ENCODE measurements at regions not wholly inside any gene's neighbourhood (a gene's known extent, or its start where the extent isn't known, plus 50 kb on each side); places are given as distances from the start of the nearest gene placed in this dataset.

DNA sequence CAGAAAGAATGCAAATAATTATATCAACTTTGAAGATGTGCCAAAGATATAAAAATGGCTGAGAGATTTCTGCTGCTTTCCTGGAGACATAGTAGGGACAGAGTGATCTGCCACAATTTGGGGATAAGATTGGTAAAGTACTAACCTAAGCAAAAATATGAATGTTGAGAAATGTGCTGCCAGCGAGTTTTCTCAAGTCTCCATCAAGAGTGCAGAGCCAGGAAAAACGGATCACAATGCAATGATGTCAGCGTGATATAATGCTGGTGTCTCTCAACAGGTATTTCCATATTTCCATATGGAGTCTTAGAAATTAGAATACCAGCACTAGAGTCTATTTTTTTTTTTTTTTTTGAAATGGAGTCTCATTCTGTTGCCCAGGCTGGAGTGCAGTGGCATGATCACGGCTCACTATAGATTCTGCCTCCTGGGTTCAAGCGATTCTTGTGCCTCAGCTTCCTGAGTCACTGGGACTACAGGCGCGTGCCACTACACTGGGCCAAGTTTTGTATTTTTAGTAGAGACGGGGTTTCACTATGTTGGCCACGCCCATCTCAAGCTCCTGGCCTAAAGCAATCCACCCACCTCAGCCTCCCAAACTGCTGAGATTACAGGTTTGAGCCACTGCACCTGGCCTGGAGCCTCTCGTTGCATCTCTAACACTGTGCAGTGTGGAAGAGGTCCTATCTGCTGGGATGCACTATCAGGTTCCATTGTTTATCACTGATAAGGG, 893.5 kb downstream of the TRIML1 start:
- DNase-seq (ENCODE audit: low read depth): no peak

DNA sequence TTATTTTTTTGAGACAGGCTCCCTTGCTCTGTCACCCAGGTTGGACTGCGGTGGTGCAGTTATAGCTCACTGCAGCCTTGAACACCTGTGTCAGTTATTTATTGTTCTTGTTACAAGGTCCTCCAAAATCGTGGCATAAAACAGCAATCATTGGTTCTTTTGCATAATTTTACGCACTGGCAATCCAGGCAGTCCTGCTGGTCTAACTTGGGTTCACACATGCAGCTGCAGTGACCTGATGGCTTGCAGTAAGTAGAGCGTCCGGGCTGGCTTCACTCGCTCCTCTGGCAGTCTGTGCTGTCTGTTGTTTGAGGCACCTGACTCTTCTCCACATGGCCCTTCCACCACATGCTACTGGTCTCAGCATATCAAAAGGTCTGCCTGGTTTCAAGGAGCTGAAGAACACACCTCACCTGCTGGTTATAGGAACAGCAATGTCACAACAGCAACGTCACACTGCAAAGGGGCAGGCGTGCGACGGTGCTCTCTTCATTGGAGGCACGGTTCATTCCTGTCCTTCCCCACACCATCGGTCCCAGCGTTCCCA, 894.6 kb downstream of the TRIML1 start:
- no peak for DNase-seq (ENCODE audit: low read depth)

DNA sequence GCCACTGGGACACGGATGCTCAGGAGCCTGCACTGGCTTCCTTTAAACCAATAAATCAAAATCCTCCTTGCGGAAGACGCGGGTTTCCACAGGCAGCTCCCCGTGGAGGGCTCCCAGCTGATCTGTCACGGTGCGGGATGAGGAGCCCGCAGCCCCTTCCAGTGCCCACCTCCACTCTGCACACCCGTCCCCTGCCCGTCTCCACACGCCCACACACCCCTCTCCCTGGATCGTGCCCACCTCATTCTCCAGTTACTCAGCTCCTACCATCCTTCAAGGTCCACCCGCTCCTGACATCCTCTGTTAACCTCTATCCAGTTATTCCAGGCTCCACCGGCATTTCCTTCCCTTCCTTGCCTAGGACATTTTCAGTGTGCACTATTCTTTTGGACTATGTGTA, 895.9 kb downstream of the TRIML1 start:
- no peak for DNase-seq (ENCODE audit: low read depth)

DNA sequence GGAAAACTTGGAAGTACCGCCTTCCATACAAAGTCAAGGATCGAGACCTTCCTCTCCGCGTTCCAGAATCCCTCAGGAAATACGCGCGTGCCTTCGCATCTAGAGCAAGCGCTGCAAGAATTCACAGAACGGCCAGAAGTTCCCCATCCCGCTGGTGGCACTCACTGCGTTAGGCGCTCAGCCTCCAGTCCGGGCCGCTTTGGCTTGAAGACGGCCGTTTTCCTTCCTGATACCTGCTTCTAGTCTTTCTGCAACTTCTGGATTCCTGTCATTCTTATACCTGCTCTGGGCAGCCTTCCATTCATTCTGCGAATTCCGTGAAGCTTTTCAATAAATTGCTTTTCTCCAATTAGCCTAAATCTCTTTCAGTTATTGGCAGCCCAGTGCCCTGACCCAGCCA, 896.4 kb downstream of the TRIML1 start:
- DNase-seq (ENCODE audit: low read depth): no peak

DNA sequence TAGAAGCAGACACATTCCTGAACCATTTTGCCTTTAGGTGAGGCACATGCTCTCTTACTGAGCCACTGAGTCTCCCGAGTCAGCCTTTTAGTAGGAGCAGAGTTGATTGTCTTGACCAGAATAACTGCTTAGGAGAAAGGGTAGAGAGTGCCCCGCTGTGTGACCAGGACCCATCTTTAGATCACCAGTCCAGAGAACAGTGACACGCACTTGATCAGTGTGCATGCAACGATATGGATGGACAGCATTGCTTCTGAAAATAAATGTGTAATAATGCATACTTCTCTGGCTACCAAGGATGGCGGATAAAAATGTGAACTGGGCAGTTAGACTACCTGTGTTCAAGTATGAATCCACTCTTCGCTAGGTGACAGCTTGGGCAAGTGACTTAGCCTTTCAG, 897.7 kb downstream of the TRIML1 start:
- no peak for DNase-seq (ENCODE audit: low read depth)

DNA sequence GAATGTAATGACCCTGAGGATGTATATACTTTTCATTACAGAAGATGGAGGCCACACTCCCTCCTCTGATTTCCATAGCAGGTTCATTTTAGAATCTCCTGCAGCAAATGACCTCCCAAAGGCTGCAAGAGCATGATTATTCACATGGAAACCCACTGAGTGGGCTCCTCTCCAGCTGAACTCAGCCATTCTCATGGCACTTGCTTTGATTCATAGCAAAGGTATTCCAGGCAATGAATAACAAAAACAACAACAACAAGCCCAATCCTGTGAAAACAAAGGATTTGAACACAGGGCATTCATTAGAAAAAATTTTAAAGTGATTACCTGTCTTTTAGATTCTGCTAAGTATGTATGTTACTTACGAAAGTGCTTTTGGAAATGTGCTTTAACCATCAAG, 894.0 kb upstream of the FRG1 start:
- DNase-seq (ENCODE audit: low read depth): no peak

DNA sequence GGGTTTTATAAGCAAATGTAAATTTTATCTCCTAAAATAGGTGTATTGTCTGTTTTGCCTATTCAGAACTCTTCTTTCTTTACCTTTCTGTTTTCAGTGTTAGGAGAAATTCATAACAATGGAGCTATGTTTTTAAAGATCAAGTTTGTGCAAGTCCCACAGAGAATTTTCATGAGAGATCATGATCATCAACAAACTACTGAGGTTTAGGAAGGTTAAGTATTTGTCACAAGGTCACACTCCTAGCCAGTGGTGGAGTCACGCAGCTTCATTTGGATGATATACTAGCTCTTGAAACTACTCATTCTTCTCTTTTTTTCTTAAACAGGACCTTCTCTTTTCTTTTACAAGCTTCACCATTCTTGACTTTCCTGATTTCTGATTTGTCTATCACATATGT, 892.6 kb upstream of the FRG1 start:
- DNase-seq (ENCODE audit: low read depth): no peak

DNA sequence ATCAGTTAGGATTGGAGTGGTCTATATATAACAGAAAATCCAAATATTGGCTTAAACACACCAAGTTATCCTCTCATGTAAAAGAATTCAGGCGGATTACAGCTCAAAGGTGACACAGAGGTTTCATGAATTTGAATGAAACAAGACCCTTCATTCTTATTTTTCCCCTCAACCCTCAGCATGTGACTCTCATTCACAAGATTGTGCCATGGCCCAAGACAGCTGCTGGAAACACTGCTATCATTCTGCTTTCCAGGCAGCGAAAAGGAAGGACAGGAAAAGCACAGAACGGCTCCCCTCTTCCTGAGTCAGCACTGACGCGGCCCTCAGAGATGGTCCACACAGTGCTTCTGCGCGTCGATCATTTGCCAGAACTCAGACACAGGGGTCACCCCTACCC, 891.0 kb upstream of the FRG1 start:
- DNase-seq (ENCODE audit: low read depth): no peak

DNA sequence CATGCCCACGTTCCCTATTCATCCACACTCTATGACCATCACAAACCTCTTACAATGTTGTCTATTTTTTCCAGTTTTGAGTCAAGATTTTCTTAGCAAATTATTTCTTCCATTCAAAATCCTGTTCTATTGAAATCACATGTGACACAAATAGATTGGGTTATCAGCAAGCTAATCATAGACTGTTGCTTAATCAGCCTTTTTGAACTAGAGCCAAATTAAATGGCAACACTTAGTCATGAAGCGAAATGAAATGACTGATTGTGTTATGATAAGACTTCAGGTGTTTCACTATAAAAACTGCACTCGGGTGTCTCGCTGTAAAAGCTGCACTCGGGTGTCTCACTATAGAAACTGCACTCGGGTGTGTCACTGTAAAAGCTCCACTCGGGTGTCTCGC, 890.0 kb upstream of the FRG1 start:
- no peak for DNase-seq (ENCODE audit: low read depth)

DNA sequence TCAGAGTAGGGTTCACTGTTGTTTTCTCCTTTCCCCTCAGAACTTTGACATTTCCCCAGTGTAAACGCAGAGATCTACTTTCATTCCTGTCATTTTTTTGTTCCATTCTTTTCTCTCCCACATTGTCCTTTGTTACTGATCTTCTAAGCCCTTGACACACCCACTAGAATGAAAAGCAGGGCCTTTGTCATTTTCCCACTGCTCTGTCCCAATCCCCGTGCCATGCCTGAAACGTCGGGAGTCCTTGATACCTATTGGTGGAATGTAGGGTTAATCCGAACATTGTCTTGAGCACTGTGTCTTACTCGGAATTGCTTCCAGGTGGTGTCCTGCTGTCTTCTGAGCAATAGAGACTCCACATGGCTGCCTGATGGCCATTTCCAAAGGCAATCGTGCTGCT, 887.1 kb upstream of the FRG1 start:
- no peak for DNase-seq (ENCODE audit: low read depth)

DNA sequence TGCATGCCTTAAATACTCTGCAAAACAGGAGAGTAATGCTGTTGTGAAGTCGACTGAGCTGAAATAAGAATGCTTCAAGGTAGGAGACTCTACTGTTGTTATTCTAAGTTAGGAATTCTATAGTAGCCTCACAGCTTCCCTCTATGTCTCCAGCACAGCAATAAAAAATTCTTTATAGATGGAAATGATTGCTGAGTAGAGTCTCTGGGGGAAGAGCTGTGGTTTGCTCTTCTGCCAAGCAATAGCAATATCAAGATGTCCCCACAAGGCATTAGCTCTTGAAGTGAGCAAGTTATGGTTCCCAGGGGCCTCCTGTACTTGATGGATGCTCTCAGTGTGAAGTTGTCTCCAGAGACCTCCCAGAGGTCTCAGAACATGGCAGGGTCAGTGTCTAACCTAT, 880.6 kb upstream of the FRG1 start:
- no peak for DNase-seq (ENCODE audit: low read depth)

DNA sequence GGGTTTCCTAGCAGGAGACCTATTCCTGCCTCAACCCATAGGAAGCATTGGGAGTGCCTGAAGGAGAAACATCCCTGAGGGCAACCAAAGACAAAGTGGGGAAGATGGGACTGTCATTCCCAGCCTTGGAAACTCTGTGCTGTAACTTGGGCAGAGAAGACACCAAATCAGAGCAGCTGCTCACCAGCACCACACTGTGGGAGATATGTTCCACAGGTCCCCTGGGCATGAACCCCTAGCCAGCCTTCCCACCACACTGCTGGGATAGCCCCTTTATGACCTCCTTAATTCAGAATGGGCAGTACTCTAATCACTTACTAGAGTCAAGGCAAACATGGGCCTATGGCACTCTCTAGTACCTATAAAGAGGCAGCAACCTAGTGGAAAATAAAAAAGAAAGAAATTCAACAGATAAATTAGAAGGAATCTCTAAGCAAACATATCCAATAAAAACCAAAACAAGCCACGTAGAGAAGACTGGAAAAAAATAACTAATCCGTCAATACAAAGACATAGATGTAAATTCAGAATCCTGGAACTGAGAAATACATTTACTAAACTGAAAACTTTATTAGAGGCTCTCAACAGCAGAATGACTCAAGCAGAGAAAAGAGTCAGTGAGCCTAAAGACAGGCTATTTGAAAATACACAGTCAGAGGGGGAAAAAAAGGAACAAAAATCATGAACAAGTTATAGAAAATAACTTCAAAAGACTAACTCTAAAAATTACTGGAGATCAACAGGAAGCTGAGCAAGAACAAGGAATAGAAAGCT, 878.4 kb upstream of the FRG1 start:
- DNase-seq (ENCODE audit: low read depth): no peak

DNA sequence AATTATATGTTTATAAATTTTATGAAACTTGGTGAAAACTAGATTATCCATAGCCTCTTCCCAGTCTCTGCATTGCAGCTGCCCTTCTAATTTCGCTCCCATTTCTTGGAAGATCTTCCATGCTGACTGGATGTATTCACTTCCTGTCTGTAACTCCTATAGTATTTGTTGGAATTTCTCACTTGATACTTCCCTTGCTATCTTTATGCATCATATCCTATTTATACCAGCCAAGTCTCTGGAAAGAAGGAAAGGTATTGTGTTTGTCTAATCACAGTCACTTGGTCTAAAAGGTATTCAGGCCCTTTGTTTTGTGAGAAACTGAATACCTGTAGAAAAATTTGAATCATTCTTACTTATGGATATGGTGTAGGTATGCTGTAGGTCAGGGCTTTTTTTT, 870.9 kb upstream of the FRG1 start:
- no peak for DNase-seq (ENCODE audit: low read depth)

DNA sequence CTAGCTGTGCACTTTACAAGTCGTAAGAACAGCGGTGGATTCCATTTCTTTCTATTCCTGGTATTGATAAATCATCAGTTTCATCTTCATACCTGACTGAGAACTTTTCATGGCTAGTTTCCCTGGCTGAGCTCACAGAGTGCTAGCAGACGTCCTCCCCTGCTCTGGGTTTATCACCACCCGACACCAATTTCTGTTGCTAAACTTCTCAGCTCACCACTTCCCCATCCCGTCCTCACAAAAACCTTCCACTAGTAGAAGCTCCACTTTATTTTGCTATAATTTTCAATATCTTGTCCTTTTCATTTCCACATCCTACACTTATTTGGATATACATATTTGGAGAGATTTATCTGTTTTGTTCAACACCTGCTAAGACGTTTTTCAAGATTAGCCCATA, 869.4 kb upstream of the FRG1 start:
- DNase-seq (ENCODE audit: low read depth): no peak

DNA sequence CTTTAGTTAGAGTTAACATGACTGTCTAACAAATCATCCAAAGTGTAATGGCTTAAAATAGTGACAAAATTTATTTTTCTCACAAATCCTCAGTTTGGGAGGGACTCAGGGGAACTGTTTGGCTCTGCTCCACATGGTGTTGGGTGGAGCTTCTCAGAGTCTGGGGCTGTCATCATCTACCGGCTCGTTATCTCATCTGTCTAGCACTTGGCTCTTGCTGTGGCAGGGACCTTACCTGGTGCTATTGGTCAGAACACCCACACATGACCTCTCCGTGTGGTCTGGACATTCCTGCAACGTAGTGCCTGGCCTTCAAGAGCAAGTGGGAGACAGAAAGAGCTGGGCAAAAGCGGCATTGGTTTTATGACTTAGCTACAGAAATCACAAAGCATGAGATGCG, 866.9 kb upstream of the FRG1 start:
- DNase-seq (ENCODE audit: low read depth): no peak

DNA sequence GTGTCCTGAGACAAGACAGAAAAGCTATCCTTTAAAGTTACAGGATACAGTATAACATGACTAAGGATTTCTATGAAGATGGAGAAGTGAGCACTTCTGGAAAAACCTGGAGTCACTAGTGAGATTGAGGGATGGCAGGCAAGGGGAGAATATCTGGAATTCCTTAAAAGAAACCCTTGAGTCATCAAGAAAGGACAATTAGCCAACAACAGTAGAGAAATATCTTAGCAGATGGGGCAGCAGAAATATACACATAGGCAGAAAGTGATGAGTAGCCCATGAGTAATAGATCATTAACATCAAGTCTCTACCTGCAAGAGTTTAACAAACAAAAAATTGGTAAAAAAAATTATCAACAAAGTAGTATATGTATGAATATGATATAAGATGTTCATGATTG, 858.8 kb upstream of the FRG1 start:
- DNase-seq (ENCODE audit: low read depth): no peak

DNA sequence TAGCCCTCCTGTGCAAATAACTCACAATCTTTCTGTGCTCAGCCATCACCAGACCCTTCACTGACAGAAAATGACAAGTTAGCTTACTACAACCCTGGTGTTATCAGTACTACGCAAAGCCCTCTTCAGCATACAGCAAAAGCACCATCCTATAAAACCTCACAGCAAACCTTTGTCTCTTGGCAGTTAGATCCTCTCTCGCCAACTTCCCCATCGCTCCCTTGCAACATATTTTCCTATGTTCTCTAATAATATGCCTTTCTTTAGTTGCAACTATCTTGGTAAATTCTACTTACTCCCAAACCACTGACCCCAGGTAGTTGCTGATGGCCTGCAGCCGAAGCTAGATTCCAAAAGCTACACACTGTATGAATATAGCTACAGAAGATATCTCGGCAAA, 856.9 kb upstream of the FRG1 start:
- no peak for DNase-seq (ENCODE audit: low read depth)

DNA sequence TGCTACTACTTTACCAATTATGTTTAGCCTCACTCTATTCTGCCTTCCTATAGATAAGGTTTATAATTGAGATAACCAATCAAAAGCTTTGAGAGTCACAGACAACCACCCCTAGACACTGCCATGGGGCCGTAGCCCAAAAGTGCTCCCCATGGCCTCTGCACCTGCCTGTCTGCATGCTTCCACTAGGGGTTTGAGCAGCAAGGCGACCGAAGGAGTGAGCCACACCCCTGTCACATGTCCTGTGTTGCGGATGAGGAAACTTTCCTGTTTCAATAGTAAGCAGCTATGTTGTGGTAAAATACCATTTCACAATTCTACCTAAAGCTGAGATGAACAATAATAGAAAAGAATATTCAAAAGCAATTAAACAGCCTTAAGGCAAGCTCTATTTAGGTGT, 856.0 kb upstream of the FRG1 start:
- no peak for DNase-seq (ENCODE audit: low read depth)

DNA sequence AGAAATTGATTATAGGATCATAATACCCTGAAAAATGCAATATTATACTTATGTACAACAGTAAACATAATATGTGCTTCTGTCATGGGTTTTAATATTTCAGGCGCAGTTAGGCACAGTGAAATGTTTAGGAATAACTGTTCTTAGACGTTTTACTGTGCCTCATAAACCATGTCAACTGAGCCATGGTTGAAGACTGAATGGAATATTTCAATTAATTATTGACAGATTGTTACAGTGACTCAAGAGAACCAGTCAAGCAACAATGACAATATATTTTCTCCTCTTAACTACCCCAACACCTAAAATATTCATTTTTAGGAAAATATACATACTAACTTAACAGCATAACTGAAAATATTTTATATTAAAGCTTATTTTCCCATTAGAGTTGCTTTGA, 852.7 kb upstream of the FRG1 start:
- DNase-seq (ENCODE audit: low read depth): no peak

DNA sequence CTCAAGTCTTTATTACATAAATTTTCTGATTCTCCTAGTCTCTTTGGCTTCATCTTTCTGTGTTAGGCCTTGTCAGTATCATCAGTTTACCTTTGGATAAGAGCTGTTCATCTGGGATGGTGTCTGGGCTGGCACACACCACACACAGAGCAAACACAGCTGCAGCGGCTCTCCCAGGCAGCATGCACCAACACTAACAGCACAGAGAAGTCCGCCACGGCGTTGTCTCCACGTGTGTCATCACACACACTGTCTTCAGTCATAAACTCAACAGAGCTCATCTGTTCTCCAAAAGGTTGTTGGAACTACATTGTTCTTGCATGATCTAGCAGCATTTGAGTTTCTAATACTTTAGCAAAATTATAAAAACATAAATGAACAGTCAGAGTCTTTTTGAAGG, 851.9 kb upstream of the FRG1 start:
- DNase-seq (ENCODE audit: low read depth): no peak

DNA sequence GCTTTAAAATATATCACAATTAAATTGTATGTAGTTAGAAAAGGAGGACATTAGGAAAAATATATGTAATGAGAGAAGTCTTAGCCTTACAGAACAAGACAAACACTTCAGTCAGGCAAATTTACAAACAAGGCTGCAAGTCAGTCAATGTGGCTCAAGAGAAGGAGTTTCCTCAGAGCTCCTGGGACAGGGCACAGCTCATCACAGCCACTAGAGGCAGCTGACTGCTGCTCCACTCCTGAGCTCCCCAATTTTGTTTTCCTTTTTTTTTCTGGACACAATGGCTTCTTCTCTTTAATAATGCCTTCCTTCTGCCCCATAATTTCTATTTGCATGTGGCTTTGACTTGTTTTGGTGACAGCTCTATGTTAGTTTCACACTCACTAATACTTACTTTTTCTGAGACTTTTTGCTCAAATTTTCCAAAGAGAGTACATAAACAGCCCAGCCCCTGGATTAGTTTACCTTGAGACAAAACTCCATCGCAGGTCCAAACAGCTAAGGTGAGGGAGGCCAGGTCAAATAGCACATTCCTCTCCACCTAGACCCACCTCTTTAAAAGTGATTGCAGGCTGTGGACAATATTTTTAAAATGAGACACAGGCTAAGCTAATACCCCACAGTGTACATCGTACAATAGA, 850.4 kb upstream of the FRG1 start:
- no peak for DNase-seq (ENCODE audit: low read depth)

DNA sequence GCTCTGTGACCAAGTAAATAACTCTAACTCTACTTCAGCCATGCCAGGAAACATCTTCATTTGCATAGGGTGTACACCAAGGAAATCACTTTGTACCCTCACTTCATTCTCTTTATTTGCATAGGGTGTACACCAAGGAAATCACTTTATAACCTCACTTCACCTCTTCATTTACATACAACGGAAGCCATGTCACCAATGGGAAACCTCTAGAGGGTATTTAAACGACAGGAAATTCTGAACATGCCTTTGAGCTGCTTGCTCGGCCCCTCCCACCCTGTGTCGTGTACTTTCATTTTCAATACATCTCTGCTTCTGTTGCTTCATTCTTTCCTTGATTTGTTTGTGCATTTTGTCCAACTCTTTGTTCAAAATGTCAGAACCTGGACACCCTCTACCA, 848.1 kb upstream of the FRG1 start:
- no peak for DNase-seq (ENCODE audit: low read depth)

DNA sequence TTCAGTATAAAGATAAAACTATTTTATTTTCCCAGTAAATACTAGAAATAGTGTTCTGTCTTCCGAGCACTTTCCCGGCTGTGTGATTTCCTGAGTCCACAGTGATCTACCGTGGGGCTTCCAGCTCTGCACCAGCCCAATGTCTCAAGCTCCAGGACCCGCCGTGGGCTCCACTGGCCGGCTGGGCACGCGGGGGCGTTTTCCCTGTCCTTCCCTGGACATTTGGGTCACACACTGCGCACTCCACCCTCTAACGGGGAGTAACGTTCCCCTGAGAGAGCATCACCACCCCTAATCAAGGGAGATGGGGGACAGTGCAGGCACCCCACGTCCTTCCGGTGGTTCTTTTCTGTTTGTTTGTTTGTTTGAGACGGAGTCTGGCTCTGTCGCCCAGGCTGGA, 844.6 kb upstream of the FRG1 start:
- no peak for DNase-seq (ENCODE audit: low read depth)

Measured in activated T-cell treated with anti-CD3 and anti-CD28 coated beads for 48 hours (primary cell).